OCI-LY3 (cell line): ENCODE measurements at regions not wholly inside any gene's neighbourhood (a gene's known extent, or its start where the extent isn't known, plus 50 kb on each side); places are given as distances from the start of the nearest gene placed in this dataset.

Experiments
- H2AFZ ChIP-seq: fragments of 200-600, 300-600 bp; shearing (Covaris generic); 2 replicates; pipeline ENCODE4 v1.6.0; 2014; ENCODE audit warnings: antibody characterized with exemption, low read depth, low read length
- H3K27ac ChIP-seq: fragments of 200-600, 300-600 bp; sonication (generic); 2 replicates; pipeline ENCODE4 v1.5.1; 2014; ENCODE audit warnings: mild to moderate bottlenecking, low read length, moderate library complexity, mixed read lengths
- H3K27me3 ChIP-seq: fragments of 200-600, 300-600 bp; sonication (generic); 2 replicates; pipeline ENCODE4 v1.6.1; 2014; ENCODE audit warnings: low read depth, low read length, mixed read lengths
- H3K36me3 ChIP-seq: fragments of 200-600, 300-600 bp; sonication (generic); replicated peaks from 2 replicates; pipeline ENCODE3; 2014; ENCODE audit warnings: low read depth, low read length, mixed read lengths
- H3K4me1 ChIP-seq: fragments of 300-600, 200-600 bp; sonication (generic); 2 replicates; pipeline ENCODE4 v1.6.1; 2014; ENCODE audit warnings: low read length, mixed read lengths
- H3K4me2 ChIP-seq: fragments of 200-600, 300-600 bp; sonication (generic); 2 replicates; pipeline ENCODE4 v1.6.1; 2014; ENCODE audit warnings: low read length, mixed read lengths
- H3K4me3 ChIP-seq: fragments of 300-600, 200-600 bp; sonication (generic); 2 replicates; pipeline ENCODE4 v1.5.1; 2014; ENCODE audit warnings: antibody characterized with exemption, mild to moderate bottlenecking, low read length, moderate library complexity
- H3K79me2 ChIP-seq: fragments of 300-600, 200-600 bp; shearing (Covaris generic); 2 replicates; pipeline ENCODE4 v1.6.1; 2014; ENCODE audit warnings: mild to moderate bottlenecking, low read length, mixed read lengths
- H3K9ac ChIP-seq: fragments of 300-600, 200-600 bp; shearing (Covaris generic); 2 replicates; pipeline ENCODE4 v1.6.0; 2014; ENCODE audit warnings: mild to moderate bottlenecking, low read length, moderate library complexity
- H3K9me3 ChIP-seq: fragments of 200-600, 300-600 bp; shearing (Covaris generic); 2 replicates; pipeline ENCODE4 v1.6.1; 2014; ENCODE audit warnings: low read length, mixed read lengths; ENCODE audit not compliant: insufficient read depth
- H4K20me1 ChIP-seq: fragments of 200-600, 300-600 bp; sonication (generic); 2 replicates; pipeline ENCODE4 v1.6.1; 2016; ENCODE audit warnings: low read length, mixed read lengths; ENCODE audit not compliant: insufficient read depth
- CTCF ChIP-seq: fragments of 200-600, 300-600 bp; sonication (generic); IDR thresholded peaks from 2 replicates; pipeline ENCODE4 v1.5.1; 2014; ENCODE audit warnings: antibody characterized with exemption, low read length, low read depth
- EZH2phosphoT487 ChIP-seq: fragments of 200-600 bp; shearing (Covaris generic); IDR thresholded peaks from 2 replicates; pipeline ENCODE4 v1.6.1; 2018; ENCODE audit warnings: antibody characterized with exemption, mixed run types, low read depth

DNA sequence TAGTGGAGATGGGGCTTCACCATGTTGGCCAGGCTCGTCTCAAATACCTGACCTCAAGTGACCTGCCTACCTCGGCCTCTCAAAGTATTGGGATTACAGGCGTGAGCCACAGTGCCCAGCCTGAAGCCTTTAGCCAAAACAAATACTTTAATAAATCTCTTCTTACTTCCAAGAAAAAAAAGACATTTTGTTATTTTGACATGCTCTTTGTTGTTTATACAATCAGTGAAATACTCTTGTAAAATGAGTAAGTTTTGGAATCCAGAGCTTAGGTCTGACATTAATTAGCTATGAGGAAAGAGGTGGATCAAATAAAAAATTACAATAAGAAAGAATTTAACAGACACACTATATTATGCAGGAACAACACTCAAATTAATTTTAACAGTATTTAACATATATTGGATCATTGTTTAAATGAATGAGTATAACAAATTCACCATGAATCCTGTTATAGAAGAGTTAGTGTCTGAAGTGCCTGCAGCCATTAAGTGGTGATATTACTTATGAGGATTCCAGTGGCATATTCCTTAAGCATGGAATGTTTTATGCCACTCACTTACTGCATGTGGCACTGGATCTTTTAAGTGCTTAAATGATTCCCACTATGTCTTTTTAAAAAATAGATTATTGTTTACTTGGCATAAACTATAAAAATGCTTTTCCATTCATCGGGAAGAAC, 260.1 kb upstream of the GIMD1 start:
- Histone ChIP-seq H3K36me3 (no peaks in the 10 kb centered on the region), H3K79me2 (no peaks in the 10 kb centered on the region), H3K27ac (no peak overlapping the region), H3K4me1 (no peaks in the 10 kb centered on the region), H2AFZ (no peak overlapping the region), H4K20me1 (no peaks in the 10 kb centered on the region), H3K4me2 (no peak overlapping the region), H3K27me3 (no peaks in the 10 kb centered on the region), H3K9me3 (no peaks in the 10 kb centered on the region), H3K4me3 (no peak overlapping the region), H3K9ac (no peak overlapping the region)
- TF ChIP-seq CTCF (no peak), EZH2phosphoT487 (no peak)

- no peak for TF ChIP-seq EZH2phosphoT487
- no peak for TF ChIP-seq CTCF
- Histone ChIP-seq H3K27ac (no peak overlapping the region), H3K4me3 (no peak overlapping the region), H3K9me3 (no peaks in the 10 kb centered on the region), H3K9ac (no peak overlapping the region), H3K4me2 (no peak overlapping the region), H3K36me3 (no peaks in the 10 kb centered on the region), H3K4me1 (no peaks in the 10 kb centered on the region), H4K20me1 (no peaks in the 10 kb centered on the region), H3K27me3 (no peaks in the 10 kb centered on the region), H3K79me2 (no peaks in the 10 kb centered on the region), H2AFZ (no peak overlapping the region)
Observed at GRCh38 chr4:106627051-106627450, 258.5 kb upstream of the GIMD1 start.

DNA sequence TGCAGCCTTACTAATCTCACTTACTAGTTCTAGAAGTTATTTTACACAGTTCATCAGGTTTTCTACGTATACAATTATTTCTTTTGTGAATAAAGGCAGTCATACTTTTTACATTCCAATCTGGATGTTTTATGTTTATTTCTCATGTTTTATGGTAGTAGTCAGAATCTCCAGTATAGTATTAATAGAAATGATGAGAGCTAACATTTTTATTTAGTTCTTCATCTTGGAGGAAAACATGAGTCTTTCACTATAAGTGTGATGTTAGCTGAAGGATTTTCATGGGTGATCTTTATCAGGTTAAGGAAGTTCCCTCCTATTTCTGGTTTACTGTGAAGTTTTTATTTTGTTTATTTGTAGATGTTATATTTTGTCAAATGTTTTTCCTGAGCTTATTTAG, 256.1 kb upstream of the GIMD1 start:
- Histone ChIP-seq H3K4me3 (no peak overlapping the region), H3K79me2 (no peaks in the 10 kb centered on the region), H3K9me3 (no peaks in the 10 kb centered on the region), H2AFZ (no peak overlapping the region), H3K36me3 (no peaks in the 10 kb centered on the region), H3K27me3 (no peaks in the 10 kb centered on the region), H3K4me2 (no peak overlapping the region), H4K20me1 (no peaks in the 10 kb centered on the region), H3K4me1 (no peaks in the 10 kb centered on the region), H3K27ac (no peak overlapping the region), H3K9ac (no peak overlapping the region)
- no peak for TF ChIP-seq EZH2phosphoT487
- TF ChIP-seq CTCF: no peak

- Histone ChIP-seq H3K27me3 (no peaks in the 10 kb centered on the region), H4K20me1 (no peaks in the 10 kb centered on the region), H3K79me2 (no peaks in the 10 kb centered on the region), H3K4me3 (no peak overlapping the region), H3K27ac (no peak overlapping the region), H3K4me2 (no peak overlapping the region), H3K36me3 (no peaks in the 10 kb centered on the region), H3K4me1 (no peaks in the 10 kb centered on the region), H3K9me3 (no peaks in the 10 kb centered on the region), H3K9ac (no peak overlapping the region), H2AFZ (no peak overlapping the region)
- TF ChIP-seq EZH2phosphoT487: no peak
- no peak for TF ChIP-seq CTCF
Observed at GRCh38 chr4:106618956-106619355, 250.4 kb upstream of the GIMD1 start.
